ENCODE measurements at regions not wholly inside any gene's neighbourhood (a gene's known extent, or its start where the extent isn't known, plus 50 kb on each side); places are given as distances from the start of the nearest gene placed in this dataset.

DNA sequence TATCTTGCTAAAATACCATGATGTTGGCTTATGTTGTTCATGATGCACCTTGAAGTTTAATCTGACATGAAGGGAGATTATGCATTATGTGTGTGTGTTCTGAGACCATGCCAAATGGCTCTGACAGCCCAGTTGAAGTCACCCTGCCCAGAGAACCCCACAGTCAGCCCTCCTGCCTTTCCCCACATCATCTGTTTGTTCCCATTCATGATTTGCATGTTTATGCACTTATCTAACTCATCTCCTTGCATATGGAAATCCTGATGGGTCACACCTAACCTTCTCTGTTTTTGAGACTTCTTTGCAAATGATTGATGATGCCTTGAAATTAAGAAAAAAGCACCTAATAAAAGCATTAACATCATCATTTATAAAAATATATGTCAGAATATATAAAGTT lies 752.2 kb downstream of the GALR1 start:
- TF ChIP-seq, protein P1, sequence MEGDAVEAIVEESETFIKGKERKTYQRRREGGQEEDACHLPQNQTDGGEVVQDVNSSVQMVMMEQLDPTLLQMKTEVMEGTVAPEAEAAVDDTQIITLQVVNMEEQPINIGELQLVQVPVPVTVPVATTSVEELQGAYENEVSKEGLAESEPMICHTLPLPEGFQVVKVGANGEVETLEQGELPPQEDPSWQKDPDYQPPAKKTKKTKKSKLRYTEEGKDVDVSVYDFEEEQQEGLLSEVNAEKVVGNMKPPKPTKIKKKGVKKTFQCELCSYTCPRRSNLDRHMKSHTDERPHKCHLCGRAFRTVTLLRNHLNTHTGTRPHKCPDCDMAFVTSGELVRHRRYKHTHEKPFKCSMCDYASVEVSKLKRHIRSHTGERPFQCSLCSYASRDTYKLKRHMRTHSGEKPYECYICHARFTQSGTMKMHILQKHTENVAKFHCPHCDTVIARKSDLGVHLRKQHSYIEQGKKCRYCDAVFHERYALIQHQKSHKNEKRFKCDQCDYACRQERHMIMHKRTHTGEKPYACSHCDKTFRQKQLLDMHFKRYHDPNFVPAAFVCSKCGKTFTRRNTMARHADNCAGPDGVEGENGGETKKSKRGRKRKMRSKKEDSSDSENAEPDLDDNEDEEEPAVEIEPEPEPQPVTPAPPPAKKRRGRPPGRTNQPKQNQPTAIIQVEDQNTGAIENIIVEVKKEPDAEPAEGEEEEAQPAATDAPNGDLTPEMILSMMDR (IDR thresholded peaks at IDR 0.05; ENCODE audit: low read depth, low read length): no peak
- no peak for DNase-seq (ENCODE audit: extremely low read depth, low read depth)

DNA sequence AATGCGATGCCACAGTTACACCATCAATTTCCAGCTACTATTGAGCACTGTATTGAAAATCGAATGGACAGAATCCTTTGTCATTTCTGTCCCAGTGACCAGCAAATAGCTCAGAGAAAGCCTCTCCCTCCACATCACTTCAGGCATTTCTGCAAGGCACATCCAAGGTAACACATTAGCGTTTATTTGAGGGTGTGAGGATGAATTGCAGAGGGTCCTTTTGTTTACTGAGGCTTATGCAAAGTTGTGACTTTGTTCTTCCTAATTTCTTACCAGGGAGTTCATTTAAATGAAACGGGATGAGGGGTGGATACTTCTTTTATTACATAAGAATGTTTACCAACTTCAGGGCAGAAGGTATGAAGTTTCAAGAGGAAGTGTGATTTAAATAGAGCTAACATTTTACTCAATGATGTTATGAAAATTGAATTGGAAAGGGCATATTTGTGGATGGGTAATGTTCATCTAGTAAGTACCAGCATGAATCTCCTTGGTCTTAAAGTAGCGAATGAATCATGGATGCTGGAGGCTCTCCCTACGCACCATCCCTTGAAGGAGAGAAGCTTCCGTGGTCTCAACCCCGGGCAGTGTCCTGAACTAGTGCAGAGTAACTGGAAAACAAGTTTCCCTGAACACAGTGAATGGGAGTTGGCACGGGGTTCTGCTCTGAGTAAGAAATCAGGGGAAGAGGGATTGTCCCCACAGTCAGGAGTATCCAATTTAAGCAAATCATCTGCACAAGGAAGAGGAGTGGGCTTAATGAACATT lies 756.5 kb downstream of the GALR1 start:
- DNase-seq (ENCODE audit: extremely low read depth, low read depth): no peak
- TF ChIP-seq, protein P1 (IDR thresholded peaks at IDR 0.05; ENCODE audit: low read depth, low read length): no peak

DNA sequence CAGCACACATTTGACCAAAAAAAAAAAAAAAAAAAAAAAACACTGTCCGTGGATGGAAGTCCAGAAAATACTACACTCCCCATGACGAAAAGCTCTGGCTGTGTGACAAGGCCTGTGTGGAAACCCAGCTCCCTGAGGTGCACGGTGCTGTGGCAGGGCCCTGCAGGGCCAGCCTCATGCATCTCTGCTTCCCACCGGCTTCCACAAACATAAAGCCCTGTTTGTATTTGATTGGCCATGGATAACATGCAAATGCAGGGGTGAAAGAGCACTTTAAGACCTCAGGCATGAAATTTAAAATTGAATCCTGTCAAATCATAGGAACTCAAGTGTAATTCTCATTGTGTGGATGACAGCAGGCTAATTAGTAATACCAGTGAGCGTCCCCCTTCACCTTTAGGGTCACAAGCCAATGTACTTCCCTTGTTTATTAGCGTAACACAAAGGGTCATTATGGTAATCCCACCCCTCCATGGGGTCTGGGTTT lies 757.2 kb downstream of the GALR1 start:
- no peak for DNase-seq (ENCODE audit: extremely low read depth, low read depth)
- TF ChIP-seq, protein P1 (IDR thresholded peaks at IDR 0.05; ENCODE audit: low read depth, low read length): no peak

DNA sequence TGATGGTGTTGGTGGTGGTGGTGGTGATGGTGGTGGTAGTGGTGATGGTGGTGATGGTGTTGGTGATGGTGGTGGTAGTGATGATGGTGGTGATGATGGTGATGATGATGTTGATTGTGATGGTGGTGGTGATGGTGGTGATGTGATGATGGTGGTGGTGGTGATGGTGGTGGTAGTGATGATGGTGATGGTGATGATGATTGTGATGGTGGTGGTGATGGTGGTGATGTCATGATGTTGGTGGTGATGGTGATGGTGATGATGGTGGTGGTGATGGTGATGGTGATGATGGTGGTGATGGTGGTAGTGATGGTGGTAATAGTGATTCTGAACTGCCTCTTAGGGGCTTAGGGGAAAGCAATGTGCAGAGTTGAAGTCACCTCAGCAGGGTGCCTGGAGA lies 760.7 kb downstream of the GALR1 start:
- TF ChIP-seq, protein P1 (IDR thresholded peaks at IDR 0.05; ENCODE audit: low read depth, low read length): no peak
- DNase-seq (ENCODE audit: extremely low read depth, low read depth): no peak

DNA sequence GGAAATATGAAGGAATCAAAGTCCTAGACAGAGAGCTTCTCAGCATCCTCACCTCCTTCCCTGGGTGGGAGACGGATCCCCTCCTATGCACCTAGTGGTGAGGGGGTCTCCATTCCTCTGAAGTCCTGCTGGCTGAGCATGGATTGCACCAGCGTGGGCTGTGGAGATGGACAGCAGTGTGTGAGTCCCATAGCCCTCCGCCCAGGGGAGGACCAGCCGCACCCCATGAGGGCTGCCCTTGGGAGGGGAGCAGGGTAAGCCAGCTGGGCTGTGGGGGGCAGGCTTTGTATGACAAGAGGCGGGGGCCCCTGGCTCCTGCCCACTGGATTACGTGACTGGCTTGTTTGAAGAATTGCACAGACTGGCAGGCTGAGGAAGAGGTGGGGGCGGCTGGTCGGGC lies 768.2 kb downstream of the GALR1 start:
- TF ChIP-seq, protein P1 (IDR thresholded peaks at IDR 0.05; ENCODE audit: low read depth, low read length): no peak
- no peak for DNase-seq (ENCODE audit: extremely low read depth, low read depth)

DNA sequence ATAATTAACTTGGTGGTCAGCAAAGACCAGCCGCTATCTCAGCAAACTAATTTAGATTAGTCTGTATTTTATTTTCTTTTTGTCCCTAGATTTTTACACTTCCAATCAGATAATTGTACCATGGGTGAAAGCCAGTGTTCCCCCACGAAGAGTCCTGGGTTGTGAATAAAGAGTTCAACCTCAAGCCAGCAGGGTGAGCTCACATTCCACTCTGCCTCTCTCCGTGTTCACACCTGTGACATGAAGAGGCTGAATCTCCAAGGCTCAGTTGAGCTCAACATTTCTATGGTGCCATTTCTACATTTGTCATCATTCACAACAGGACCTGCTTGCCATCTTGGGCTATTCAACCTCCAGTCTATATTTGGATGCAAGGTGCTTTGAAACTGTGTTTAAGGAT lies 771.5 kb downstream of the GALR1 start:
- DNase-seq (ENCODE audit: extremely low read depth, low read depth): no peak
- TF ChIP-seq, protein P1 (IDR thresholded peaks at IDR 0.05; ENCODE audit: low read depth, low read length): no peak

DNA sequence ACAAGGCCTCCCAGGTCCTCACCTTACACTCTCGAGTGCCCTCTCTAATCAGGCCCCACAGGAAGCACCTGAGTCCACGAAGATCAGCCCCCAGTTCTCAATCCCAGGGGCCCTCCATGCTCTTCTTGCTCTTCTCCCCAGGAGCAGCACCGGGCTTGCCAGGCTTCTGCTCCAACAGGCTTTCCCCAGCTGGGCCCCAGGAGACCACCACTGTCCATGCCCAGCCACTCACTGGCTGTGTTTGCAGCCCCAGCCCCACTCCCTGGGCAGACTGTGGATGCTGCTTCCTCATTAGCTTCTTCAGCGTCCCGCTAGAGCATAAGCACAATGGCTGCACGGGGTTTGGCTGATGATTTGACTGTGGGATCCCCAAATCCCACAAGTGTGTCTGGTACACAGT lies 781.9 kb downstream of the GALR1 start:
- TF ChIP-seq, protein P1 (IDR thresholded peaks at IDR 0.05; ENCODE audit: low read depth, low read length): no peak
- DNase-seq (ENCODE audit: extremely low read depth, low read depth): no peak

Data from AG09319 (cell line).